Stimulated activated CD4-positive, alpha-beta T cell treated with anti-CD3 and anti-CD28 coated beads, Interleukin-12 subunit alpha, Interleukin-12 subunit beta, amount 100 ng/mL, for 4 hours (primary cell): ENCODE measurements at regions not wholly inside any gene's neighbourhood (a gene's known extent, or its start where the extent isn't known, plus 50 kb on each side); places are given as distances from the start of the nearest gene placed in this dataset.

Source experiments
- DNase-seq: peaks from one replicate; pipeline ENCODE4 v3.0.0-alpha.2; 2020

DNA sequence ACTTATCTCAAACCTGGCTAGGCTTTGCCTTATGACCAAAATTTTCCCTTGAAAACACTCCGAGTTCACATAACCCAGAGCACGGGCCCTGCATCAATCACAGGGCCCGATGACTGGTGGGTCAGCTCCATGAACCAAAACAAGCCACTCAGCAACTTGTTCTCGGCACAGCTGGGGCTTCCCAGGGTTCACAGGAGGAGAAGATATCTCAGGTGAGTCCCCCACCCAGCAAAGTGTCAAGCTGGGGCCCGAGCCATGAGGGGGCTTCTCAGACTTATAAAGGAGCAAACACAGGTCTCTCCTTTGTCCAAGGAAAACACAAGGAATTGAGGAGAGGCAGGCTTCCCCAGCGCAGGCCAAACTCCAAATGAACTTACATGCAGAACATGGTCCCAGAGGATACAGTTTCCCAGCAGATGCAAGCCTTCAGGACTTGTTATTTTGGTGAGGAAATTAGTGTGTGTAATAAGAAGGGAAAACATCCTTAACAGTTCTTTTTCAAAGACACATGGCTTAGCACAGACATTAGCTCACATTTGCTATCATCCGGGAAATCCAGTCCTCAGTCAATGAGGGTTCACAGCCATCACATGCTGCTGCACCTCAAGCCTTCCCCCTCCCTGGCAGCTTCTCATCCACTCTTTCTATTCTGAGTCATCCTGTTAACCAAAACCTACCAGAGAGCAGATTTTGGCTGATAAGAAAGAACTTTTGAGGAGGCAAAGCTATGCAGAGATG, 98.1 kb upstream of the NFIA start:
- no peak for DNase-seq

- DNase-seq, result no peak
Observed at GRCh38 chr1:60983701-60984061, 98.7 kb upstream of the NFIA start.

DNA sequence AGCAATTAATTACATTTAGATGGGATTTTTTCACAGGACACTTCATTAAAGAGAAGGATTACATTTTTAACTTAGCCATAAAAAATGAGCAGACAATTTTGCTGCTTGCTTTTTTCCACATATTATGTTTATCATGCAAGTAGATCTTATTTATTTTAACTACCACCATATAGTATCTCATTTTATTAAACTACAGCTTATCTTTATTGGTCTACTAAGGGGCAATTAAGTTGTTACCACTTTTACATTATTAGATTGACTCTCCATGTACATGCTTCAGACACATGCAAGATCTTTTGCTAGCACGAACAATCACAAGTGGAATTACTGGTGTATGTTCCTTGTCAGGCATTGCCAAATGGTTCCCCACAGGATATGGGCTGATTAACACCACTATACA, 99.8 kb upstream of the NFIA start:
- DNase-seq, result no peak

- DNase-seq, result no peak
Observed at GRCh38 chr1:60981357-60981756, 101.0 kb upstream of the NFIA start.

DNA sequence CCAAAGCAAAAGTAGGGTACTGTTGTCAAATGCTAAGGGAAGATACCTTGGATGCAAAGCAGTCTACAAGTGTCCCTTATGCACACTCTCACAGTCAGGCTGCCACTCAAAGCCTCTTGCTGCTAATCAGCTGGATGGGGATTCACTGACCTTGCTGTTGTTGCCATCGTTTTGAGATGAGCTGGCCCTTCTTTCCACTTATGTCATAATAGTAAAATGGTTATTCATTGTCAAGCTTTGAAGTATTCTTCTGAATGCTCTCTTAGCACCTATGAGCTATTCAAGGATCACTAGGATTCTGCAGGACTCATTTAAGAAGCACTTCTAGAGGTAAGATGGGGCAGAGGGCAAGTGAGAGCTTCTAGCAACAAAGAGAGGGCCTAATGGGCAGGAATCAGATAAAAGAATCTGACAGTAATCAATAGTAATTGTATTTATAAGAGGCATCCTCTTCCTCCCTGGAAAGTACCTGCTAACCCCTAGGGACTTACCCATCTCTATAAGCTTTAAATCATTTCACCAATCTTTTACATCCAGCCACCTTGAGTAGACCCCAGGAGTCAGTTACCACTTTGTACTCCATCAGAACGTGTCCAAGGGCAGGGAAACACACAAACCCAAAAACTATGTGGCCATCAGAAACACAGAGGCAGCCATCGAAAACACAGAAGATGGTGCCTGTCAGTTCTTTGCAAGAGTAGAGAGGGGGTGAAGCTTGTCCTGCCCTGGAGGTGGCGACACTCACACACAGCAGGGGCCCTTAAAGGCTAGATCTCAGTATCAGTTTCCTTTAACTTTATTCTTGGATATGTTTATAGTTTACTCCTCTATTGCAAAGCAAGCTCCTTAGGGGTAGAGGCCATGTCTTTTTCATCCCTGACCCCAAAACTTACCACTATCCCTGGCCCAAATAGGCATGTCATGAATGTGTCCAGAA, 103.7 kb upstream of the NFIA start:
- DNase-seq, result peak; percentile 10

DNA sequence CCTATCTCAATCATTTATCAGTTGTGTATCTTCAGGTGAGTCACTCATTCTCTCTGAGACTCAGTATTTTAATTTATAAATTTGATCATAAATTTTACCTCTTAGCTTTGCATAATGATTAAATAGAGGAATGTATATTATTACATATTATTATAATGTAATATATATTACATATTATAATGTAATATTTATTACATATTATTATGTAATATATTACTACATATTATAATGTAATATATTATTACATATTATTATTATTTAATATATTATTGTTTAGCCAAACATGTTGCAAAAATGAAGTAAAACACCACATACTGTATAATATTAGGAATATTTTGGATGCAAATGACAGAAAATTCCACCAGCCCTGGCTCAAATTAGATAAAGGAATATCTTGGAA, 104.7 kb upstream of the NFIA start:
- DNase-seq, result no peak

DNA sequence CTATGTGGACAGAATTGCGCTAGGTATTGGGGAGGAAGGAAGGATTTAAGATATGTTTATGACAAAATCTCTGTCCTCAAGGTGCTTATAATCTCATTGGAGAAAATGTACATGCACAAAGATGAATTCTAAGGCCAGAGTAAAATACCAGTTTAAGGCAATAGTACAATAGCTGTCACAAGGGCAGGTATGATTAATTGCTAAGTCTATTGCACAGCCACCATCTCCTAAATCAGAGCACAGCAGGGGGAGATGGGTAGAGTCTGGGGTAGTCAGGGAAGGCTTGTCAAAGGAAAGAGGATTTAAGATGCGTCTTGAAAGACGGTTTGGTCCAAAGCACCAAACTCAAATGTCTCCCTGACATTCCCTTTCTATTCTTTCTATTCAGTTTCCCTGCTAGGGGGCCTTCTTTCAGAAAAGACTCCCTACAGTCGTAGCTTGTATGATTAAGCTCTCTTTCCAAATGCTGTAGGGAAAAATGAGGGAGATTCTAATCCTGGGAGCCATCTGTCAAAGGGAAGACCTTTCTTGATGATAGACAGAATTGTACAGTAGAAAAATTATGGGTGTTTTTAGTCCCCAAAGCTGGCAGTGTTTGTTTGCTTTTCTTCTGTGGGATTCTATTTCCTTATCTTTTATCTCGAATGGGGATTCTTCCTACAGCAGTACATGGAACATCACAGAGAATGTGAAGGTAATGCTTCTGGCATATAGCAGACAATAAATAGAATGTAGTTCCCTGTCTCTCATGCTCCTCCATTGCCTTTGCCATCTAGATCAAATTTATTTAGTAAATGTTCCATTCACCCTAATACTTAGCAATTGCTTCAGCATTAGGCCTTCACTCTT, 107.6 kb upstream of the NFIA start:
- DNase-seq, result no peak

- no peak for DNase-seq
Observed at GRCh38 chr1:60973668-60974067, 108.7 kb upstream of the NFIA start.

GRCh38 chr1:60972841-60973364, 109.5 kb upstream of the NFIA start:
- DNase-seq, result no peak

DNA sequence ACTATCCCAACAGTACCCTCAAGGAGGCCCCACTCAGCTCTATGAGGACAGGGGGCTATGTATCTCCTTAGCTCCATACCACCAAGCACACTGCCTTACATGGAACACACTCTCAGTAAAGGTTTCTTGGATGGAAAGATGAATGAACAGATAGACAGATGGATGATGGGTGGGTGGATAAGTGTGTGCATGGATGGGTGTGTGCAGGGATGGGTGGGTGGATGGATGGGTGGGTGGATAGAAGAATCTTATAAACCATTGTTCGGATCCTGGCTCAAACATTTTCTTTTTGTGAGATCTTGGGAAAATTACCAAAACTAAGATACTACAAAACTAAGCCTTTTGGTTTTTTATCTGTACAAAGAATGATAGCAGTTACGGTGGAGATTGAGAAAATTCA, 111.0 kb upstream of the NFIA start:
- no peak for DNase-seq

GRCh38 chr1:60969971-60970509, 112.3 kb upstream of the NFIA start:
- no peak for DNase-seq

- DNase-seq, result no peak
Observed at GRCh38 chr1:60965280-60965854, 117.0 kb upstream of the NFIA start.

DNA sequence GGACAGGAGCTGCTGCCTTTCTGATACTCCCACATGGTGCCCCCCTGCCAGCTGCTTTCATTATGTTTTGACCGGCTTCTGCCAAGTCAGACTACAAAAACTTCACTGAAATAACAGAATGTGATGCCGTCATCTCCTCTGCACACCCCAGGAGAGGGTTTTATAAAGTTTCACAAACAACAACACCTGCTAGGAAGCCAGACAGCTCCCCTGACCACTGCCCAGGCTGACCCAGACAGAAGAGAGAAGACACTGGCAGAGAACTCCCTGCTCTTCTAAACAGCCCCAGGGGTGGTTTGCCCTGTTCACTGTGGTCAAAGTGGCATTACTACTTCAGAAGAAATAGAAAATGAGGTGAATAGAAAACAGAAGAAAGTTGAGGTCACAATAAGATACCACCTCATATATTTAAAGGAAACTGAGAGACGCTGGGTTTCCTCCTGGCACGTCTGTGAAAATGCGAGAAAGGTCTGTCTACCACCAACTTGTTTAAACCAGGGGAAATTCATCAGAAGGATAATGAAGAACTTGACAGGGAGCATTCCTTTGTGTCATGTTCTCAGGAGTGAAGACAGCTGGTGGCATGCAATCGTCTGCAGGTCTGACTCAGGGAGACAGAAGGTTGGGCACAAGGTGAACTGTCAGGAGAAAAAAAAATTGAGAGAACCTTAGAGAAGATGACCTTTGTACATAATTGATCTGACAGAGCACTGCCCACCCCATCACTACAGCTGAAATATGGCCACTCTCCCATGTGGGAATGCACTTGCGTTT, 119.0 kb upstream of the NFIA start:
- DNase-seq, result no peak

GRCh38 chr1:60960891-60961461, 121.4 kb upstream of the NFIA start:
- no peak for DNase-seq

- DNase-seq, result no peak
Observed at GRCh38 chr1:60959701-60960100, 122.7 kb upstream of the NFIA start.

DNA sequence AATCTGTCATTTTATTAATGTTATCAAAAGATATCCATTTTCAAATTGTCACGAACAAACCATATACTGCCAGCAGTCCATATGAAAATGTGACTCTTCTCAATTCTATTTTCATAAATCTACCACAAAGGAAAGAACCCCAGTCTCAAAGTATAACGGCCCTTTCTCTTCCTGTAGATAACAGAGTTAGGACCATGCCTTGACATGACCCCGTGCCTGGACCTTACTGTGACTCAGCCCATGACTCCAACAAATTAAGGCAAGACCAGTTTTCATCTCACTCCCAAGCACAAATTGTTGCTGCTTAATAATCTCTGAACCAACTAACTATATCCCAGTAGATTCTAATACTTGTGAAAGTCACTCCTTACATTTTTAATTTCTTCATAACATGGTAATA, 124.4 kb upstream of the NFIA start:
- no peak for DNase-seq

DNA sequence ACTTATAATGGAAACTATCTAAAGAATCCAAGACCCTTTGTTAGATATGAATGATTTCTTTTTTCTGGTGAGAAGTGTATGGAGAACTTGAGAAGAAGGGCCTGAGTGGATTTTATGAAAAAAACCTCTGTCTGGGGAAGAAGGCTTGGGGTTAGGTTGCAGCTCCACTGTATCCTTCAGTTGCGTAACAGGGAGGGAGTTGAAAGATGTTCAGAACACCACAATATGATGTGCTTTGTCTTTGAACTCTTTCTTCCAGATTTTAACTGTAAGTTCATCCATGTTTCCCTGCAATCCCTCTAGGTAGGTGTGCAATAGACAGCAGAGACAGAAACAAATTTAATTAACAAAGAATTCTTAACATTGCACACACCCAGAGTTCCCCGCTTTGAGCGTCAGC, 125.8 kb upstream of the NFIA start:
- DNase-seq, result no peak

DNA sequence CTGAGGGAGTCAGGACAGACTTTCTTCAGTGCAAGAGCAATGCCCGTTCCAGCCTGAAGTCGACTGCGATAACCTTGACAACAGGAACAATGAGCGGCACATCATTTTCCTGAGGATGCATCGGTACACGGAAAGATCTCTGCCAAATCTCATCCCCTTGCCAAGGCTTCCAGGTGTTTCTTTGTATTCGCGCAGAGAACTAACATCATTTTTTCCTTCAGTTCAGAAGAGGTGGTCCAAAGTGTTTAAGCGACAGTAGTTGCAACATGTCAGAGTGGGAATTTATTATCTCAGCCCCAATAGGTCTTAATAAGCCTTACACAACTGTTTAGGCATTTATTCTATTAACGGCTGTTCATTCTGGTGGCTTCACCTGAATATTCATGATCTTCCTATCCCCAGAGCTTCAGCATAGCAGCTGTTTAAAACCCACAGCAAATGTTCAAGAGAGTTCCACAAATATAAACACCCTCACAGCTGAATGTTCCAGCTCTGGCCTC, 129.7 kb upstream of the NFIA start:
- no peak for DNase-seq

- no peak for DNase-seq
Observed at GRCh38 chr1:60950224-60951063, 131.9 kb upstream of the NFIA start.

DNA sequence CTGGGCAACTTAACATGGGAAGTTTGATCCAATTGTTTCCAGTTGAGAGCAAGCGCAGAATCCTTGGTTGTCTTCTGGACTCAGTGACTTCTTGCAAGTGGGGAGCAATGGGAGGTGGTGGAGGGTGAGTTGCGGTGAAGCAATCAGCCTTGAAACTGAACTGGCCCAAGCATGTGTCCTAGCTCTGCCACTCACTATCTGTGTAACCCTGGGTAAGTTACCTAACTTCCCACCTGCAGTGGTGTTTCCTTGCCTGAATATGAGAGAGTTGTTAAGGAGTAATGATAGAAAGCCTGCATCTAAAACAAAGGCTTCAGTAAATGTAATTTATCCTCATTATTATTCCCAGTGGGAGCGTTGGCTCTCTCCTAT, 132.5 kb upstream of the NFIA start:
- no peak for DNase-seq
